Mesenchymal stem cell (in vitro differentiated cells and primary cell): ENCODE measurements at regions not wholly inside any gene's neighbourhood (a gene's known extent, or its start where the extent isn't known, plus 50 kb on each side); places are given as distances from the start of the nearest gene placed in this dataset.

Experiments used
- DNase-seq: peaks from one replicate; pipeline ENCODE4 v3.0.0-alpha.2; 2013
- H2AFZ ChIP-seq: one replicate; pipeline ENCODE4 v1.6.1; 2013; ENCODE audit warnings: low read depth, mild to moderate bottlenecking, control low read depth, inconsistent platforms, low read length, moderate library complexity
- H2AK5ac ChIP-seq: 2 replicates; pipeline ENCODE4 v1.6.1; 2013; ENCODE audit warnings: low read length, moderate library complexity, mild to moderate bottlenecking, inconsistent platforms; ENCODE audit not compliant: severe bottlenecking
- H2BK120ac ChIP-seq: one replicate; pipeline ENCODE4 v1.6.1; 2013; ENCODE audit warnings: low read depth, mild to moderate bottlenecking, inconsistent platforms, low read length, moderate library complexity
- H2BK12ac ChIP-seq, 2 experiments: one replicate each; pipeline ENCODE4 v1.6.1; 2013; ENCODE audit warnings: inconsistent platforms in 2 of 2, low read length in 2 of 2, mild to moderate bottlenecking in 2 of 2, moderate library complexity in 2 of 2, control low read depth in 1 of 2
- H2BK15ac ChIP-seq: one replicate; pipeline ENCODE4 v1.6.1; 2013; ENCODE audit warnings: mild to moderate bottlenecking, low read depth, inconsistent platforms; ENCODE audit not compliant: poor library complexity, severe bottlenecking
- H2BK5ac ChIP-seq: 2 replicates; pipeline ENCODE4 v1.6.1; 2013; ENCODE audit warnings: low read depth, mild to moderate bottlenecking, low read length, control low read depth, inconsistent platforms; ENCODE audit not compliant: poor library complexity, severe bottlenecking
- H3K14ac ChIP-seq, 2 experiments: one replicate each; pipeline ENCODE4 v1.6.1; 2013; ENCODE audit warnings: inconsistent platforms in 2 of 2, low read length in 2 of 2, control low read depth in 1 of 2, mild to moderate bottlenecking in 1 of 2, moderate library complexity in 1 of 2
- H3K18ac ChIP-seq, 2 experiments: one replicate each; pipeline ENCODE4 v1.6.1; 2013; ENCODE audit warnings: inconsistent platforms in 2 of 2, low read length in 2 of 2, control low read depth in 1 of 2, low read depth in 1 of 2, mild to moderate bottlenecking in 1 of 2
- H3K23ac ChIP-seq, 2 experiments: one replicate each; pipeline ENCODE4 v1.6.1; 2013; ENCODE audit warnings: inconsistent platforms in 2 of 2, low read length in 2 of 2, mild to moderate bottlenecking in 2 of 2, moderate library complexity in 2 of 2, control low read depth in 1 of 2
- H3K27ac ChIP-seq: 2 replicates; pipeline ENCODE4 v1.5.1; 2013; ENCODE audit warnings: mild to moderate bottlenecking, moderate library complexity, low read length, control low read depth, inconsistent platforms; ENCODE audit not compliant: poor library complexity, severe bottlenecking
- H3K27me3 ChIP-seq, 2 experiments: 2 replicates each; pipeline versions ENCODE4 v1.6.1 to v1.7.0; 2013; ENCODE audit warnings: low read length in 2 of 2, mild to moderate bottlenecking in 2 of 2, moderate library complexity in 2 of 2, control low read depth in 1 of 2, inconsistent platforms in 1 of 2; ENCODE audit not compliant: control insufficient read depth in 1 of 2, insufficient read depth in 1 of 2
- H3K36me3 ChIP-seq, 2 experiments: 2 replicates each; pipeline versions ENCODE4 v1.6.1 to v1.7.0; 2013; ENCODE audit warnings: low read length in 2 of 2, control low read depth in 1 of 2, inconsistent platforms in 1 of 2, low read depth in 1 of 2, mild to moderate bottlenecking in 1 of 2; ENCODE audit not compliant: insufficient read depth in 2 of 2, control insufficient read depth in 1 of 2
- H3K4ac ChIP-seq, 2 experiments: one replicate each; pipeline ENCODE4 v1.6.1; 2013; ENCODE audit warnings: inconsistent platforms in 2 of 2, low read length in 2 of 2, mild to moderate bottlenecking in 2 of 2, moderate library complexity in 2 of 2, control low read depth in 1 of 2, low read depth in 1 of 2
- H3K4me1 ChIP-seq: 2 replicates; pipeline ENCODE4 v1.6.1; 2013; ENCODE audit warnings: low read depth, low read length, control low read depth; ENCODE audit not compliant: control insufficient read depth, insufficient read depth
- H3K4me2 ChIP-seq: 2 replicates; pipeline ENCODE4 v1.6.1; 2013; ENCODE audit warnings: low read length, mild to moderate bottlenecking, inconsistent platforms; ENCODE audit not compliant: poor library complexity, severe bottlenecking
- H3K4me3 ChIP-seq, 2 experiments: 2 replicates each; pipeline versions ENCODE4 v1.5.1 to v1.7.0; 2013; ENCODE audit warnings: low read length in 2 of 2, mild to moderate bottlenecking in 2 of 2, control low read depth in 1 of 2, low read depth in 1 of 2; ENCODE audit not compliant: insufficient read depth in 1 of 2
- H3K79me1 ChIP-seq: replicated peaks from 2 replicates; pipeline ENCODE4 v1.6.1; 2013; ENCODE audit warnings: mild to moderate bottlenecking, control low read depth, low read length, inconsistent platforms; ENCODE audit not compliant: poor library complexity, severe bottlenecking
- H3K9ac ChIP-seq: 2 replicates; pipeline ENCODE4 v1.7.0; 2013; ENCODE audit warnings: mild to moderate bottlenecking, low read length, moderate library complexity
- H3K9me3 ChIP-seq: 2 replicates; pipeline ENCODE4 v1.7.0; 2013; ENCODE audit warnings: mild to moderate bottlenecking, low read length; ENCODE audit not compliant: control insufficient read depth
- H4K8ac ChIP-seq: one replicate; pipeline ENCODE4 v1.6.1; 2013; ENCODE audit warnings: inconsistent platforms, mild to moderate bottlenecking, low read length, moderate library complexity
- H4K91ac ChIP-seq: one replicate; pipeline ENCODE4 v1.6.1; 2013; ENCODE audit warnings: mild to moderate bottlenecking, low read length, inconsistent platforms
- WGBS: methylation state at CpG from one replicate; pipeline ENCODE4 v1.1.7; 2013; ENCODE audit warnings: mixed read lengths; 5-methylcytosine and 5-hydroxymethylcytosine counted together

DNA sequence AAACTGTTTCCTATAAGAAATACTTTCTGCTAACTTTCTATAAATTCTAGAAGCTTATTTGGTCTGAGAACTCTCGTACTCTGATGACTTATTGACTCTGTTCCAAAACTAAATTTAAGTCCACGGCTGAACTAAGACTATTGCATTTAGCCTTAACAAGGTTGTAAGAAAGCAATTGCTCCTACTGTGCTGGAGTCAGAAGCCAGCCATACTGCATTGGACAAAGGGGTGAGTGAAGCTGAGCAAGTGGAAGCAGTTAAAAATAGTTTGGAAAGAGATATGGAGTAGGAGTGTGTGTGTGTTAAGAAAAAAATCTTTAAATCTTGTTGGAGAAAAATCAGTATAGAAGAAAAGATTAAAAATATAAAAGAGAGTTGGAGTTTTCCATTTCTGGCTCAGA is 1360.1 kb upstream of the CELF2 start:
- no peak overlapping the region for H3K4me2 ChIP-seq
- no peaks in the 10 kb centered on the region for H3K36me3 ChIP-seq
- H3K27me3 ChIP-seq: no peaks in the 10 kb centered on the region
- H2BK15ac ChIP-seq: no peak overlapping the region
- no peak overlapping the region for H3K4ac ChIP-seq
- WGBS: 68% methylated on average over 2 of the region's 2 CpGs
- H3K4me1 ChIP-seq: no peaks in the 10 kb centered on the region
- no peak overlapping the region for H3K4me3 ChIP-seq
- peaks cover 16% of the 10 kb centered on the region for H3K9me3 ChIP-seq
- H3K23ac ChIP-seq: no peak overlapping the region
- H3K79me1 ChIP-seq: no peaks in the 10 kb centered on the region
- H2BK12ac ChIP-seq: no peak overlapping the region
- H2AK5ac ChIP-seq: no peak overlapping the region
- H3K27ac ChIP-seq: no peak overlapping the region
- no peak overlapping the region for H4K8ac ChIP-seq
- no peak overlapping the region for H3K9ac ChIP-seq
- H2AFZ ChIP-seq: no peak overlapping the region
- no peak overlapping the region for H3K18ac ChIP-seq
- H2BK120ac ChIP-seq: no peak overlapping the region
- no peak overlapping the region for H4K91ac ChIP-seq
- no peak for DNase-seq
- H3K14ac ChIP-seq: no peak overlapping the region
- H2BK5ac ChIP-seq: no peak overlapping the region

DNA sequence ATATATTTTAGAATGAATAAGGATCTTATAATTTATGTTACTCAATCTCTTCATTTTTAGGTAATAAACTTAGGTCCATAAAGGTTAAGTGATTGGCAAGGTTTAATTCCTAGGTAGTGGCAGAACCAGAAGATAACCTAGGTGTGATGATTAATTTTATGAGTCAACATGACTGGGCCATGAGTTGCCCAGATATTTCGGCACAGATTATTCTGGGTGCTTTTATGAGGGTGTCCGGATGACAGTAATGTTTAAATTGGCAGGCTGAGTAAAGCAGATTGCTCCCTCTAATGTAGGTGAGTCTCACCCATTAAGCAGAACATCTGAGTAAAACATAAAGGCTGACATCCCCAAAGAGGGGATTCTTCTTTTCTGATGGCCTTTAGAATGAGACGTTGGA is 1349.3 kb upstream of the CELF2 start:
- H3K18ac ChIP-seq: no peak overlapping the region
- H3K27me3 ChIP-seq: no peaks in the 10 kb centered on the region
- no peak overlapping the region for H2BK15ac ChIP-seq
- H4K91ac ChIP-seq: no peak overlapping the region
- H3K9me3 ChIP-seq: peaks cover 26% of the 10 kb centered on the region
- no peak overlapping the region for H2AK5ac ChIP-seq
- H3K9ac ChIP-seq: no peak overlapping the region
- H3K4ac ChIP-seq: no peak overlapping the region
- DNase-seq: no peak
- no peaks in the 10 kb centered on the region for H3K4me1 ChIP-seq
- no peak overlapping the region for H2BK5ac ChIP-seq
- H3K4me2 ChIP-seq: no peak overlapping the region
- H3K4me3 ChIP-seq: no peak overlapping the region
- H3K36me3 ChIP-seq: no peaks in the 10 kb centered on the region
- H3K23ac ChIP-seq: no peak overlapping the region
- H3K79me1 ChIP-seq: no peaks in the 10 kb centered on the region
- no peak overlapping the region for H2AFZ ChIP-seq
- no peak overlapping the region for H3K14ac ChIP-seq
- WGBS: 99% methylated on average over 3 of the region's 3 CpGs
- H2BK12ac ChIP-seq: no peak overlapping the region
- no peak overlapping the region for H4K8ac ChIP-seq
- H2BK120ac ChIP-seq: no peak overlapping the region
- no peak overlapping the region for H3K27ac ChIP-seq

DNA sequence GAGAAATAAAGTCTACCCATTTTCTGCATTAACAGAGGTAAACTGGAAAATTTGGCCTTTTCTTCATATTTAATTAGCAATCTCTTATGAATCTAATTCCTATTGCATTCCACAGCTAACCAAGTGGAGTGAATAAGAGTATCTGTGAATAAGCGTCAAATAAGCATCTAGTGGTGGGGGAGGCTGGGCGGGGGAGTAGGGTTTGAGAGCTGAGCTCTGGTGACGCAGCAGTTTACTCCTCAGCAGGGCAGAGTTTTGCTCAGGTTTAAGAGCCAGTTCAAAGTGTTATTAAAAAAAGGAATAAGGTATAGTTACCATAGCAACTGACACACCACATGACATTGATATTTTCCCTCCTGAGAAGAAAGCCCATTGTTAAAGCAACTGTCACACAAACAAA is 1346.8 kb upstream of the CELF2 start:
- Histone ChIP-seq H4K8ac (no peak overlapping the region), H3K4me2 (no peak overlapping the region), H3K23ac (no peak overlapping the region), H2AFZ (no peak overlapping the region), H3K27me3 (no peaks in the 10 kb centered on the region), H2BK12ac (no peak overlapping the region), H3K27ac (no peak overlapping the region), H3K9me3 (peaks cover 9% of the 10 kb centered on the region), H2AK5ac (no peak overlapping the region), H3K14ac (no peak overlapping the region), H2BK15ac (no peak overlapping the region), H3K4me3 (no peak overlapping the region), H4K91ac (no peak overlapping the region), H3K79me1 (no peaks in the 10 kb centered on the region), H3K9ac (no peak overlapping the region), H3K4me1 (no peaks in the 10 kb centered on the region), H2BK120ac (no peak overlapping the region), H3K18ac (no peak overlapping the region), H2BK5ac (no peak overlapping the region), H3K4ac (no peak overlapping the region), H3K36me3 (no peaks in the 10 kb centered on the region)
- no peak for DNase-seq
- WGBS: 97% methylated on average over 3 of the region's 3 CpGs

DNA sequence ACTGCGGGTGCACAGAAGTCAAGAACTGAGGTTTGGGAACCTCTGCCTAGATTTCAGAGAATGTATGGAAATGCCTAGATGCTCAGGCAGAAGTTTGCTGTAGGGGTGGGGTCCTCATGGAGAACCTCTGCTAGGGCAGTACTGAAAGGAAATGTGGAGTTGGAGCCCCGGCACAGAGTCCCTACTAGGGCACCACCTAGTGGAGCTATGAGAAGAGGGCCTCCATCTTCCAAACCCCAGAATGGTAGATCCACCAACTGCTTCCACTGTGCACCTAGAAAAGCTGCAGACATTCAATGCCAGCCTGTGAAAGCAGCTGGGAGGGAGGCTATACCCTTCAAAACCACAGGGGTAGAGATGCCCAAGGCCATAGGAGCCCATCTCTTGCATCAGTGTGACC is 1336.0 kb upstream of the CELF2 start:
- H3K4me1 ChIP-seq: no peaks in the 10 kb centered on the region
- DNase-seq: no peak
- no peak overlapping the region for H4K8ac ChIP-seq
- H3K9me3 ChIP-seq: peaks cover 4% of the 10 kb centered on the region
- no peak overlapping the region for H3K9ac ChIP-seq
- H4K91ac ChIP-seq: no peak overlapping the region
- H2BK12ac ChIP-seq: no peak overlapping the region
- no peak overlapping the region for H3K4me3 ChIP-seq
- H3K27me3 ChIP-seq: no peaks in the 10 kb centered on the region
- H3K23ac ChIP-seq: no peak overlapping the region
- H3K18ac ChIP-seq: no peak overlapping the region
- no peak overlapping the region for H2BK120ac ChIP-seq
- H3K4ac ChIP-seq: no peak overlapping the region
- no peak overlapping the region for H2BK5ac ChIP-seq
- no peak overlapping the region for H3K14ac ChIP-seq
- H3K79me1 ChIP-seq: no peaks in the 10 kb centered on the region
- no peak overlapping the region for H3K4me2 ChIP-seq
- 98% methylated on average over 2 of the region's 2 CpGs for WGBS
- no peak overlapping the region for H2AFZ ChIP-seq
- H3K27ac ChIP-seq: no peak overlapping the region
- no peak overlapping the region for H2BK15ac ChIP-seq
- no peak overlapping the region for H2AK5ac ChIP-seq
- no peaks in the 10 kb centered on the region for H3K36me3 ChIP-seq
